ENCODE measurements at regions not wholly inside any gene's neighbourhood (a gene's known extent, or its start where the extent isn't known, plus 50 kb on each side); places are given as distances from the start of the nearest gene placed in this dataset.
A peak's percentile ranks its signal among the peaks of the same experiment; 100 is the strongest.
"Not testable (repeated sequence)": the region's sequence is repeated elsewhere in the genome, so short reads cannot be mapped to it uniquely, and the experiment has no call there.

- DNase-seq: not testable (repeated sequence)
These were observed 731.8 kb downstream of the ANKRD7 start for GRCh38 chr7:118956285-118956684.

- no peak for DNase-seq
These were observed 744.9 kb downstream of the ANKRD7 start for GRCh38 chr7:118969370-118969769.

- DNase-seq: no peak
These were observed 747.2 kb downstream of the ANKRD7 start for GRCh38 chr7:118971706-118972105.

- DNase-seq: peak; percentile 73
These were observed 750.3 kb downstream of the ANKRD7 start for GRCh38 chr7:118974836-118975235.

GRCh38 chr7:118995350-118995749 is 770.8 kb downstream of the ANKRD7 start:
- no peak for DNase-seq

GRCh38 chr7:119007236-119007635 is 782.7 kb downstream of the ANKRD7 start:
- DNase-seq: no peak

- no peak for DNase-seq
These were observed 786.1 kb downstream of the ANKRD7 start for GRCh38 chr7:119010635-119011034.

GRCh38 chr7:119026391-119026790 is 801.9 kb downstream of the ANKRD7 start:
- DNase-seq: no peak

- no peak for DNase-seq
These were observed 804.2 kb downstream of the ANKRD7 start for GRCh38 chr7:119028736-119029135.

- DNase-seq: not testable (repeated sequence)
These were observed 807.6 kb downstream of the ANKRD7 start for GRCh38 chr7:119032136-119032535.

- DNase-seq: no peak
These were observed 809.1 kb downstream of the ANKRD7 start for GRCh38 chr7:119033641-119034040.

- no peak for DNase-seq
These were observed 813.4 kb downstream of the ANKRD7 start for GRCh38 chr7:119037941-119038340.

GRCh38 chr7:119046068-119046467 is 821.6 kb downstream of the ANKRD7 start:
- DNase-seq: no peak

- no peak for DNase-seq
These were observed 841.5 kb downstream of the ANKRD7 start for GRCh38 chr7:119065966-119066365.

GRCh38 chr7:119086026-119086425 is 861.5 kb downstream of the ANKRD7 start:
- DNase-seq: no peak

GRCh38 chr7:119090851-119091250 is 866.3 kb downstream of the ANKRD7 start:
- DNase-seq: no peak

- DNase-seq: no peak
These were observed 872.2 kb downstream of the ANKRD7 start for GRCh38 chr7:119096683-119097082.

- peak; percentile 72 for DNase-seq
These were observed 876.2 kb downstream of the ANKRD7 start for GRCh38 chr7:119100611-119101258.

GRCh38 chr7:119102291-119102690 is 877.8 kb downstream of the ANKRD7 start:
- DNase-seq: no peak

- no peak for DNase-seq
These were observed 880.9 kb downstream of the ANKRD7 start for GRCh38 chr7:119105381-119105780.

GRCh38 chr7:119123326-119123725 is 898.8 kb downstream of the ANKRD7 start:
- no peak for DNase-seq

GRCh38 chr7:119127706-119128105 is 903.2 kb downstream of the ANKRD7 start:
- DNase-seq: no peak

- DNase-seq: no peak
These were observed 907.9 kb downstream of the ANKRD7 start for GRCh38 chr7:119132436-119132835.

- DNase-seq: no peak
These were observed 942.9 kb downstream of the ANKRD7 start for GRCh38 chr7:119167431-119167830.

GRCh38 chr7:119172043-119172442 is 947.5 kb downstream of the ANKRD7 start:
- DNase-seq: no peak
